ENCODE measurements at regions not wholly inside any gene's neighbourhood (a gene's known extent, or its start where the extent isn't known, plus 50 kb on each side); places are given as distances from the start of the nearest gene placed in this dataset.

GRCh38 chr6:43860285-43860684 lies 90.3 kb downstream of the VEGFA start:
- DNase-seq (ENCODE audit: low read depth in 4 of 4, low spot score in 3 of 4), result no peak

- no peak for DNase-seq (ENCODE audit: low read depth in 4 of 4, low spot score in 3 of 4)
Observed at GRCh38 chr6:43859213-43859612, 89.2 kb downstream of the VEGFA start.

- DNase-seq (ENCODE audit: low read depth in 4 of 4, low spot score in 3 of 4), result no peak
Observed at GRCh38 chr6:43858161-43859153, 88.4 kb downstream of the VEGFA start.

DNA sequence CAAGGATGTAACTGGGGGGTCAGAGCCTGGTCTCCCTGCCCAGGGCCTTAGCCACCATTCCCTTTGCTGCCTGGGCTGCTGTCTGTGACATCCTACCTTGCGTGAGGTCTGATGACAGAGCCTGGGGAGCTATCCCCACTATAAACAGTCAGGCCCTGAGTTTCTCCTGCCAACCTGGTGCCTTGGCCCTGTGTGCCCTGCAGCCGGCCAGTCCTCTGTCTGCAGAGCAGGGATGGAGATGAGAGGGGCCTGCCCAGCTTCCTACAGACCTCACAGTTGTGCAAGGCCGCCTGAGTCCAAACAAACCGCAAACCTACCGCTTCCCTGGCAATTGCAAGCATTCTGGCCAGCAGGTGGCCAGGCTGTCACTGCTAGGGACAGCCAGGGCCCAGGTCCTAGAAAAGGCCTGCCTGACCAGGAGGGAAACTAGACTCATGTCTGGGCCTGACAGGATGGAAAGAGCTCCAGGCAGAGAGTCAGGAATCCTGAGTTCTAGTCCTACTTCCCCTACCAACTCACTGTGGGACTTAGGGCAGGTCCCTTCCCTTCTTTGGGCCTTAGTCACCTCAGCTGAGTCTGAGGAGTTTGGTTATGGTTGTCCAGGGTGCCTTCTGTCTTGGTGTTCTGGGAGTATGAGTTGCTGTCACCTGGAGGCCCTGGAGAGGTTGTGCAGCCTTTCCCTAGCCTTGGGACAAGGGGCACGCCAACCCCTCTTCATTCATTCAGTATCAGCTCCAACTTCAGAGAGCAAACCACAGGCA lies 86.2 kb downstream of the VEGFA start:
- DNase-seq (ENCODE audit: low read depth in 4 of 4, low spot score in 3 of 4), result no peak

DNA sequence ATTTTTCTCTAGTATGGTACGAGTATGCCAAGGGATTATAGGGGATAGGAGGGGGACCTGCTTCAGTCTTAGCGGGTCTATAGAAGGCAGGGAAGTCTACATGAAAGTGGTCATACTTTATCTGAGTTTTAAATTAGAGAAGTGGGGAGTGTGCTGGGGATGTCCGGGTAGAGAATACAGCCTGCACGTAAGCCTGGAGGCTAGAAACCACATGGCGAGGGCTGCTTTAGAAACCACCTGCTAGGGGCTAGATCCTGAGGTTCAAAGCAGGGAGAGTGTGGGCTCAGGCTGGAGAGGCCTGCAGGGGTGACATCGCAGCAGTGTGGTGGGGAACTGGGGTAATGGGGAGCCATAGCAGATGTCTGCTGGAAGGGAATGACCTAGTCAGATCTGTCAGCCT lies 85.2 kb downstream of the VEGFA start:
- DNase-seq (ENCODE audit: low read depth in 4 of 4, low spot score in 3 of 4), result no peak

DNA sequence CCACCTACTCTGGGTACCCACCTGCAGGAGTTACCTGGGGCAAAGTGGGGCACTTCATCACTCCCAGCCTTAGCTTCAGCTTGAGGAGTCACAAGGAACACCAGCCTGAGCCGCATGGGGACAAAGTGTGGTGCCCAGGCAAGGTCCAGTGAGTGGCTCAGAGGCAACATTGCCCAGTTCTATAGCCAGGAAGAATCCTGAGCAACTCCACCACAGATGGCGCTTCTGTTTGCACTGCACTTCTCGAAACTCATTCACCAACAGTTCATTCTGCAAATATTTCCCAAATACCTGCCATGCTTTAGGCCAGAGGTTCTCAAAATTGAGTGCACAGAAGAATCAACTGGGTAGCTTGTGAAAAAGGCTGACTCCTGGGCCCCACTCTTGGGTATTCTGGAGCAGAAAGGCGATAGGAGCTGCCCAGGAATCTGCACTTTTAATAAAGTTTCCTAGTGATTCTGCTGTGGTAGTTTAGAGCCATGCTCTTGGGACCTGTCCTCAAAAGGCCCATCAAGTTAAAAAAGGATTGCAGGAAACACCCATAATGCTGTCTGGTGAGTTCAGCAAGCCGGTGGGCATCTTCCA lies 83.1 kb downstream of the VEGFA start:
- no peak for DNase-seq (ENCODE audit: low read depth in 4 of 4, low spot score in 3 of 4)

DNA sequence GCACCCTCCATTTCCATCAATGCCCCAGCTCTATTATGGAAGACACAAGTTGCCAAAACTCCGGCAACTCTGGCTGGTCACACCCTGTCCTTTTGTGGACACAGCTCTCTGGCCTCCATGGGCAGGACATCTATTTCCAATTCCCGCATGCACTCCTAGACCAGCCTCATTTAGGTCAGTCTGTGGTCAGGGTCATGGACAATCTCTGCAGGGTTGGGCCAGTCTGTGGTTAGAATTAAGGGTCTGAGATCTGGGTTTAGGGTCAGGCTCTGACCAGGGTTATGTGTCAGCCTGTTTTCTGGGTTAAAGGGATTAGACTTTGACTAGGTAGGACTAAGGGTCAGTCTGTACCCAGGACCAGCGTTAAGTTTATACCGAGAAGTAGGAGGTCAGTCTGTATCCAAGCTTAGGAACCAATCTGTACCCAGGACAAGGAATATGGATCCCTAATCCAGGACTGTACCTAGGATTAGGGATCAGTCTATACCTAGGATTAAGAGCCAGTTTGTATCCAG lies 82.4 kb downstream of the VEGFA start:
- no peak for DNase-seq (ENCODE audit: low read depth in 4 of 4, low spot score in 3 of 4)

DNA sequence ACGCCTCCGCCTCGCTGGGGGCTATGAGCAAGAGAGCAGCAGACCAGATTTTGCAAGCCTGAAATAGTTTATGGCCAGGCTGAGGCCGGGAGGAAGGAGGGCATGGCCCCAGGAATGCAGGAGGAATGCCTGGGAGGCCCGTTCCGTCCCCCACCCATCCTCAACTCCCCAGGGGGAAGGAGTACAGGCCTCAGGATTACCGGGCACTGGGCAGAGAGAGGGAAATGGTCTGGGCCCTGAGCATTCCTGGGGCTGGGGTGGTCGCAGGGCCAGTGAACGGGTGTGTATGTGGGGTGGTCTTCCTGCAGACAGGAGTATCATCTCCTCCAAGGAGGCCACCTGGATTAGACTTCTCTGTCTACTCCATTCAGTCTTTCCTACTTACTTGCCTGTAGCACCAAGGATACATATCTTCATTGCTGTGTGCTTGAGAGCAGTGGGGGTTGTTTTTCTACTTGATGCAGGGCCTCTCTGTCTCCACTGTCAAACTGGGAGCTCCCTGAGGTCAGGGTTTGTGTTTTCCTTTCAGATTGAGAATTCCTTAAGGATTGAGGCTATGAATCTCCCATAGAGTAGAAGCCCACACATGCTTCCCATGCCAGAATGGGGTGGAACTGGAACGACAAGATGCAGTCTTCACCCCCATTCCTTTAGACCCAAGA lies 81.3 kb downstream of the VEGFA start:
- no peak for DNase-seq (ENCODE audit: low read depth in 4 of 4, low spot score in 3 of 4)

DNA sequence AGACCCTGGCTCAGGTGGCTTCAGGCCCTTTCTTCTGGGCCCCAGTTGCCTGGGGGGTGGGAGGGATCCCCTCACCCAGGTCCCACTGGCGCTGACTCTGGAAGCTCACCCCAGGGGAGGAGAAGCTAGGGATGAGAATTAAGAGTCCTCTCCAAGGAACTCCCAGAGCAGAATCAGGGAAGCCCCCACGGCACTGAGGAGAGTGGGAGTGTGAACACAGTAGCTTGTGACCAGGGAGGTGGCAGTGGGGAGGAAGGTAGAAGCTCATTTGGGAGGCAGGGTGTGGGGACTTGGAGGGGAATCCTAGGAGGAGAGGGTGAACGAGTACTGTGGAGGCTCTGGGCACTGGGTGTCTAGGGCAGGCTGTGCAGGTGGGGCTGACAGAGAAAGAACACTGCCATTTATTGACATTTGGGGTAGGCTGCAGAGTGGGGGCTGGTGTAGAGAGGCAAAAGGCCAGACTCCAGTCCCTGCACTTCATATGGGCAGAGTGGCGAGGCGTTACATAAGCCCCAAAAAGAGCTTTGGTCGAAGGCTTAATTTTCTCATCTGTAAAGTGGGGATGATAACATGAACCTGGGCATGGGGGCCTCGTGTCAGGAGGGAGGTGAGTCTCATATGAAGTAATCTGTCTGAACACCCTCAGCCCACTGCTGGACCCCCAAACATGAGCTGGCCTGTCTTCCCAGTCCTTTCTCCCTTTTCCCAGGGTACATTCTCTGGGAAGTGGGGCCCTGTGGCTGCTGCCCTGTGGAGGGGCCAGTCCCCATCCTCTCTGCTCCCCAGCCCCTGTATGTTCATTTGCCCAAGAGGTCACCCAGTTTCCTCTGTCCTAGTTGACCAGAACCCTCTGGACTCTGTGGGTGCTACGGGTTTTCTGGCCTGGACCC lies 80.5 kb downstream of the VEGFA start:
- DNase-seq (ENCODE audit: low read depth in 4 of 4, low spot score in 3 of 4), result no peak

- DNase-seq (ENCODE audit: low read depth in 4 of 4, low spot score in 3 of 4), result no peak
Observed at GRCh38 chr6:43849844-43850243, 79.8 kb downstream of the VEGFA start.

- no peak for DNase-seq (ENCODE audit: low read depth in 4 of 4, low spot score in 3 of 4)
Observed at GRCh38 chr6:43848671-43849391, 78.8 kb downstream of the VEGFA start.

DNA sequence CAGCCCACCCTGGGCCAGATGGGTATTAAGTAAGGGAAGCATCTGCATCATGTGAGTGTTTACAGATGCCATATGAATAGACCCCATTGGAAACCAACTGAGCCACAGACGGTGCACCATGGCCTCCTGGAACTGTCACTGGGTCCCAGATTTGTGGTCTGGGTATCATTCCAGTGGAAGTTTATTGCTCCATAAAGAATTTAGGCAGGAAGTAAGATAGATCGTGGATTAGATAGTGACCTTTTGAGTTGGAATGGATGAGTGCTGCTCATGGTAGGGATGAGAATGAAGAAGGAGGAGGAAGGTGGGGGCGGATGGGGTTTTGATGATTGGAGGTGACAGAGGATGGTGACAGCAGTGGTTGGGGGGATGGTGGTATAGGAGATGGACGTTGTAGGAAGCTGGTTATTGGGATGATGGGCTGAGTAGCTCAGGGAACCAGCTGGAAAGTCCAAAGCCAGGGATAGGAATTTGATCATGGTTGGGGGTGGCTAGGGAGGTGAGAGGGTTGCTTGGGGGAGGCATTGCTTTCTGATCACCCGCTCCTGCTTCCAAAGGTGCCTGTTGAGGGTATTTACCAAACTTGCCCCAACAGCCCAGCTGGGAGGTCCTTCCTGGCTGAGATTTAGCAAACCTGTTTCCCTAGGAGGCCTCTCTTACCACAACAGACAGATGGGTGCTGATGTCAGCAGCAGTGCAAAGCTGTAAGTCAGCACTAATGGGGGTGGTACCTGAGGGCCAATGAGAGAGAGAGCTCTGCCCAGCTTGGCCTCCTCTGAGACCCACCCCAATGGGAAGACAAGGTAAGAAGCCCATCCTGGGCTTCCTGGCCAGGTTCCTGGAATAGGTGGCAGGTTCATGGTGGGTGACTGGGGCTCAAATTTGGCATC lies 78.0 kb downstream of the VEGFA start:
- DNase-seq (ENCODE audit: low read depth in 4 of 4, low spot score in 3 of 4), result no peak

- DNase-seq (ENCODE audit: low read depth in 4 of 4, low spot score in 3 of 4), result no peak
Observed at GRCh38 chr6:43846556-43846955, 76.5 kb downstream of the VEGFA start.

DNA sequence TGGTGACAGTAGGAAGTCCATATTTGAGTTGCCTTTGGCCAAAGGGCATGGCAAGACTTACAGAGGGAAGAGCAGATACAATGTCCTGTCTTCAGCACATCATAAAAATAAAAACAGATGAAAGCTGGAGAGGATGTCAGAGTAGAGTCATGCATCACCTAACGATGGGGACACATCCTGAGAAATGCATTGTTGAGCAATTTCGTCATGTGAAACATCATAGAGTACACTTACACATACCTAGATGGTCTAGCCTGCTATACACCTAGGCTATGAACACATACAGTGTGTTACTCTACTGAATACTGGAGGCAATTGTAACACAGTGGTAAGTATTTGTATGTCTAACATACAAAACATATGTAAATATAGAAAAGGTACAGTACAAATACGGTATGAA lies 75.6 kb downstream of the VEGFA start:
- no peak for DNase-seq (ENCODE audit: low read depth in 4 of 4, low spot score in 3 of 4)

GRCh38 chr6:43843669-43844171 lies 73.7 kb downstream of the VEGFA start:
- no peak for DNase-seq (ENCODE audit: low read depth in 4 of 4, low spot score in 3 of 4)

DNA sequence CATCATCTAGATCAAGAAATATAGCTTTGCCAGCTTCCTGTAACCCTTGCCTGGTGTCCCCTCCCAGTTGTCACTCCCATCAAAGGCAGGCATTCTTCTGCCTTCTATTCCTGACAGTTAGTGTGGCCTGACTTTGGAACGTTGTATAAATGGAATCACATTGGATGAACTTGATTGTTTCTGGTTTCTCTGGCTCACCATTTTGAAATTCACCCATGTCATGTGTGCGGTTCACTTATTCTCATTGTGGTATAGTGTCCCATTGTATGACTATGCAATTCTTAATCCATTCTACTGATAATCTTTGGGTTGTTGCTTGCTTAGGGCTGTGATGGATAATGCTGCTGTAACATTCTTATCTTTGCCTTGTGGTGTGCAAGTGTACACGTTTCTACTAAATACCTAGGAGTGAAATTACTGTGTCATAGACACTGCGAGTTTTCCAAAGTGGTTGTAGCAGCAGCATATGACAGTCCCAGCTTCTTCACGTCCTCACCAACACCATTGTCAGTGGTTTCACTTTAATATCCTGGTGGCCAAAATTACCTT lies 73.2 kb downstream of the VEGFA start:
- no peak for DNase-seq (ENCODE audit: low read depth in 4 of 4, low spot score in 3 of 4)

DNA sequence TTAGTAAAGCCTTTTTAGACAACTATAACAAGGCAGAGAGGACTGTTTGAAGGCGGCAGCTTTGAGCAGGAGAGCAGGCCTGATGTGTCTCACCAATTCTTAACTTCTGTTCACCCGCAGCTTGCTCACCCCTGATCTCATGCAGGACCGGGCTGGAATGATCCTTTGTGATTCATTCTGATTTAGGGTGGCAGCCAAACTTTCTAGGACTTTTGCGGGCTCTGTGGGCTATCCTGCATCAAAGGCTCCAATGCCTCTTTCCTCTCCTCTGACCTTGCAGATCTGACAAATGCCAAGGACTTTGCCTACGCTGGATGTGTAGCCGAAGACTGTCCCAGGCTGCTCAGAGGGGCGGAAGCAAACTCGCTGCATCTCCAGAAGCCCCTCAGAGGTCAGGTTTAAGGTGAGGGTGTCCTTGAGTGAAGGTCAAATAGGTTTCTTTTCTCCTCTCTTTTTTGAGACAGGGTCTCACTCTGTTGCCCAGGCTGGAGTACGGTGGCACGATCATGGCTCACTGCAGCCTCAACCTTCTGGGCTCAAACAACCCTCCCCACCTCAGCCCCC lies 72.3 kb downstream of the VEGFA start:
- DNase-seq (ENCODE audit: low read depth in 4 of 4, low spot score in 3 of 4), result no peak
